OCI-LY7 (cell line): ENCODE measurements at regions not wholly inside any gene's neighbourhood (a gene's known extent, or its start where the extent isn't known, plus 50 kb on each side); places are given as distances from the start of the nearest gene placed in this dataset.

ENCODE experiments used
- BruUV-seq: library from RNA; stranded (reverse); fragments of 400-500 nt; replicated peaks from 2 replicates; lab custom pipeline; 2021; lab: Mats Ljungman, UMichigan
- CTCF ChIA-PET: fragments of 300-600 bp; sonication (Branson Sonifier 250); formaldehyde crosslinking; loops from one replicate; lab custom pipeline; 2022; ENCODE audit warnings: antibody characterized with exemption; ENCODE audit not compliant: unreplicated experiment; lab: Charles Lee
- POLR2A ChIA-PET: fragments of 300-600 bp; sonication (Branson Sonifier 250); formaldehyde crosslinking; loops from one replicate; lab custom pipeline; 2022; ENCODE audit warnings: antibody characterized with exemption; lab: Charles Lee
- DNase-seq: peaks from one replicate; pipeline ENCODE4 v3.0.0-alpha.2; 2015; ENCODE audit warnings: low spot score
- H2AFZ ChIP-seq: fragments of 200-600 bp; sonication (generic), shearing (Covaris generic); 2 replicates; pipeline ENCODE4 v1.6.1; 2014; ENCODE audit warnings: mild to moderate bottlenecking, antibody characterized with exemption, low read length, moderate library complexity
- H3K27ac ChIP-seq: fragments of 200-600 bp; sonication (generic); 2 replicates; pipeline ENCODE4 v1.5.1; 2014; ENCODE audit warnings: mixed run types, low read depth, mild to moderate bottlenecking, moderate library complexity, low read length, inconsistent platforms; ENCODE audit not compliant: poor library complexity, severe bottlenecking
- H3K36me3 ChIP-seq: fragments of 200-600 bp; sonication (generic); 2 replicates; pipeline ENCODE4 v1.6.1; 2014; ENCODE audit warnings: mild to moderate bottlenecking, antibody characterized with exemption, low read length, moderate library complexity, mixed read lengths; ENCODE audit not compliant: insufficient read depth
- H3K4me1 ChIP-seq: fragments of 200-600 bp; sonication (generic); 2 replicates; pipeline ENCODE4 v1.5.1; 2014; ENCODE audit warnings: mild to moderate bottlenecking, low read length; ENCODE audit not compliant: insufficient read depth, poor library complexity, severe bottlenecking
- H3K4me2 ChIP-seq: fragments of 200-600 bp; sonication (generic); 2 replicates; pipeline ENCODE4 v1.6.1; 2014; ENCODE audit warnings: mild to moderate bottlenecking, low read length
- H3K4me3 ChIP-seq: fragments of 200-600 bp; sonication (generic); 2 replicates; pipeline ENCODE4 v1.5.1; 2014; ENCODE audit warnings: mild to moderate bottlenecking, low read depth, low read length; ENCODE audit not compliant: poor library complexity, severe bottlenecking
- H3K79me2 ChIP-seq: fragments of 200-600 bp; sonication (generic); 2 replicates; pipeline ENCODE4 v1.6.1; 2016; ENCODE audit warnings: low read depth, mild to moderate bottlenecking, low read length, moderate library complexity, mixed read lengths; ENCODE audit not compliant: insufficient read depth
- H3K9me2 ChIP-seq: fragments of 200-600 bp; sonication (generic); 2 replicates; pipeline ENCODE4 v1.6.1; 2016; ENCODE audit warnings: mild to moderate bottlenecking, low read length, mixed read lengths; ENCODE audit not compliant: insufficient read depth
- H3K9me3 ChIP-seq: fragments of 200-600 bp; sonication (generic); 2 replicates; pipeline ENCODE4 v1.6.1; 2014; ENCODE audit warnings: mild to moderate bottlenecking, mixed run types, low read length, mixed read lengths
- H4K20me1 ChIP-seq: fragments of 200-600 bp; sonication (generic); 2 replicates; pipeline ENCODE4 v1.6.1; 2014; ENCODE audit warnings: mild to moderate bottlenecking, antibody characterized with exemption, low read length, moderate library complexity, mixed read lengths; ENCODE audit not compliant: insufficient read depth
- CTCF ChIP-seq: fragments of 200-600 bp; sonication (generic); conservative IDR thresholded peaks from 2 replicates; pipeline ENCODE4 v1.5.1; 2014; ENCODE audit warnings: mild to moderate bottlenecking, antibody characterized with exemption, low read length, moderate library complexity, mixed read lengths
- EZH2phosphoT487 ChIP-seq: fragments of 200-600 bp; sonication (generic); IDR thresholded peaks from 2 replicates; pipeline ENCODE4 v1.6.1; 2018; ENCODE audit warnings: low read depth, borderline replicate concordance, mild to moderate bottlenecking, mixed run types, antibody characterized with exemption, low read length, moderate library complexity, mixed read lengths
- intact Hi-C: fragments of 100-400 bp; cut with micrococcal nuclease; formaldehyde crosslinking; loops from one replicate; pipeline ENCODE4 v1.10.0; 2022; ENCODE audit not compliant: unreplicated experiment

DNA sequence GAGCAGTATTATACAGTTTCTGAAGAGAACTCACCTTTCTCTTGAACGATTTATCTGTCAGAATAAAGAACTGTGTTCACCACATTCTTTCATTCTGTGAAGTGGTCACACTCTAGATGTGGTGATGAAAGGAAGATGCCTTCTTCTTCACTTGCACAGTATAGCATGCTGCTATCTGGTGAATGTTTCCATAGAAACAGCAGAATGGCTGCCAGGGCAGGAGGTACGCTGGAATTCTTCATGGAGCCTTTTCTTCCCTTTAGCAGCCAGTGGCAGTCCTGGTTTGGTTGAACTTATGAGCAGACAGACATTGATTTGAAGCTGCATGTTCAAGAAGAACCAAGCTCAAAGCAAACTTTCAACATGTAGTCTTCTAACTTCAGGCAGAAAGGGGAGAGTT, 1157.9 kb upstream of the LRRTM1 start:
- Histone ChIP-seq H3K9me2 (no peaks in the 10 kb centered on the region), H3K4me3 (no peak overlapping the region), H3K9me3 (no peaks in the 10 kb centered on the region), H2AFZ (no peak overlapping the region), H4K20me1 (no peaks in the 10 kb centered on the region), H3K4me1 (no peaks in the 10 kb centered on the region), H3K79me2 (no peaks in the 10 kb centered on the region), H3K4me2 (no peak overlapping the region), H3K36me3 (no peaks in the 10 kb centered on the region), H3K27ac (no peak overlapping the region)
- no peak for DNase-seq
- TF ChIP-seq EZH2phosphoT487 (no peak), CTCF (no peak)
- BruUV-seq, result no TSS peak
- CTCF ChIA-PET, result no interaction called here
- intact Hi-C loops, result no loop called here
- POLR2A ChIA-PET, result no interaction called here

DNA sequence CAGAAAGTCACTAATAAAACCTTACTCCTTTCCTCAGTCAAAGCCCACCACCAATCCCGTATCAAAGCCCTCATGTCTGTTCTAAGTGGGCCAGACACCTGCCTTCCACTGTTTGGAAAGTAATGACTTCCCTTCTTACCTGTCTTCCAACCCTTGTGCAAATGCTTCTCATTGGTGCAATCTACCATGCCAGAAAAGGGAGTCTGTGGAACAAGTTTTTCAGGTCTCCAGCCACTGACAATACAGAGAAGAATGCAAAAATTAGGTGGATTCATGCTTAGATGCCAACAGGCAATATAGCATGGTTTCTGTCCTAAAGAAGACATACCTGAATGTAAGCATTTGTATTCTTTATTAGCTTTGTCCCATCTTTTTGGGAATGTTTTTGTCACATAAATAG, 1140.6 kb upstream of the LRRTM1 start:
- Histone ChIP-seq H3K4me3 (no peak overlapping the region), H3K27ac (no peak overlapping the region), H3K9me3 (no peaks in the 10 kb centered on the region), H2AFZ (no peak overlapping the region), H4K20me1 (no peaks in the 10 kb centered on the region), H3K9me2 (no peaks in the 10 kb centered on the region), H3K4me2 (no peak overlapping the region), H3K4me1 (no peaks in the 10 kb centered on the region), H3K79me2 (no peaks in the 10 kb centered on the region), H3K36me3 (no peaks in the 10 kb centered on the region)
- ChIA-PET POLR2A (no interaction called here), CTCF (no interaction called here)
- intact Hi-C loops, result no loop called here
- TF ChIP-seq CTCF (no peak), EZH2phosphoT487 (no peak)
- BruUV-seq, result no TSS peak
- DNase-seq, result no peak

- POLR2A ChIA-PET, result no interaction called here
- Histone ChIP-seq H3K27ac (no peak overlapping the region), H2AFZ (no peak overlapping the region), H3K36me3 (no peaks in the 10 kb centered on the region), H3K79me2 (no peaks in the 10 kb centered on the region), H3K4me3 (no peak overlapping the region), H3K4me2 (no peak overlapping the region), H3K4me1 (no peaks in the 10 kb centered on the region), H4K20me1 (no peaks in the 10 kb centered on the region), H3K9me2 (no peaks in the 10 kb centered on the region), H3K9me3 (no peaks in the 10 kb centered on the region)
- intact Hi-C loops, result no loop called here
- no TSS peak for BruUV-seq
- no peak for DNase-seq
- TF ChIP-seq CTCF (no peak), EZH2phosphoT487 (no peak)
- CTCF ChIA-PET, result no interaction called here
Measured at GRCh38 chr2:81437456-81438000, 1133.0 kb upstream of the LRRTM1 start.
